B cell (primary cell): ENCODE measurements at regions not wholly inside any gene's neighbourhood (a gene's known extent, or its start where the extent isn't known, plus 50 kb on each side); places are given as distances from the start of the nearest gene placed in this dataset.

Experiments used
- ATAC-seq: fragments of 200-7000 bp; cut with Tn5 transposase; one replicate; pipeline ENCODE4 v1.10.0; 2021; ENCODE audit warnings: low read depth, mild to moderate bottlenecking, moderate number of reproducible peaks, moderate library complexity
- CTCF ChIA-PET: fragments of 350-600 bp; sonication (Branson Sonifier 250); formaldehyde crosslinking; loops from one replicate; lab custom pipeline; 2021; ENCODE audit warnings: antibody characterized with exemption, inconsistent platforms; lab: Charles Lee
- POLR2A ChIA-PET: fragments of 350-600 bp; sonication (Branson Sonifier 250); formaldehyde crosslinking; loops from one replicate; lab custom pipeline; 2021; ENCODE audit warnings: antibody characterized with exemption; lab: Charles Lee
- DNase-seq: peaks from one replicate; pipeline ENCODE4 v3.0.0; 2013
- H2AFZ ChIP-seq: 2 replicates; pipeline ENCODE4 v1.6.1; 2012; ENCODE audit warnings: mild to moderate bottlenecking, low read depth, low read length; ENCODE audit not compliant: insufficient read depth, poor library complexity, severe bottlenecking
- H3K27ac ChIP-seq, 2 donors: 1 replicate in 1 of 2; 2 replicates in 1 of 2; pipeline ENCODE4 v1.5.1; 2012 to 2013; ENCODE audit warnings: low read length in 2 of 2, mild to moderate bottlenecking in 2 of 2, moderate library complexity in 1 of 2
- H3K27me3 ChIP-seq, 4 experiments: fragments of 200-600 bp in 1 of 4; sonication (generic) in 1 of 4; replicated peaks in 1 of 4; 1 replicate in 2 of 4; 2 replicates in 2 of 4; pipeline versions ENCODE4 v1.6.1 to v1.7.0; 2013 to 2016; ENCODE audit warnings: low read length in 3 of 4, mild to moderate bottlenecking in 2 of 4, mixed read lengths in 1 of 4, moderate library complexity in 1 of 4; ENCODE audit not compliant: insufficient read depth in 4 of 4, control insufficient read depth in 3 of 4; ENCODE audit errors: control extremely low read depth in 1 of 4
- H3K36me3 ChIP-seq, 2 experiments: replicated peaks in 1 of 2; 1 replicate in 1 of 2; 2 replicates in 1 of 2; pipeline versions ENCODE4 v1.6.1 to v1.7.1; 2013; ENCODE audit warnings: low read length in 1 of 2; ENCODE audit not compliant: insufficient read depth in 2 of 2, control insufficient read depth in 1 of 2; ENCODE audit errors: control extremely low read depth in 1 of 2, extremely low read depth in 1 of 2
- H3K4me1 ChIP-seq, 2 donors: fragments of 200-600 bp in 1 of 2; sonication (generic) in 1 of 2; 1 replicate in 1 of 2; 2 replicates in 1 of 2; pipeline versions ENCODE4 v1.5.1 to v1.6.1; 2013 to 2017; ENCODE audit warnings: low read length in 2 of 2; ENCODE audit not compliant: control insufficient read depth in 2 of 2, insufficient read depth in 2 of 2
- H3K4me2 ChIP-seq: replicated peaks from 2 replicates; pipeline ENCODE3; 2012; ENCODE audit warnings: mild to moderate bottlenecking, low read depth, low read length; ENCODE audit not compliant: poor library complexity, severe bottlenecking
- H3K4me3 ChIP-seq, 5 experiments: fragments of 200-600 bp in 1 of 5; sonication (generic) in 1 of 5; 1 replicate in 3 of 5; 2 replicates in 2 of 5; pipeline versions ENCODE4 v1.5.1 to v1.7.0; 2011 to 2016; ENCODE audit warnings: low read length in 4 of 5, mild to moderate bottlenecking in 4 of 5, low read depth in 2 of 5, control low read depth in 1 of 5, moderate library complexity in 1 of 5; ENCODE audit not compliant: insufficient read depth in 1 of 5; ENCODE audit errors: control extremely low read depth in 1 of 5, extremely low read depth in 1 of 5
- H3K79me2 ChIP-seq: fragments of 200-600 bp; sonication (generic); one replicate; pipeline ENCODE4 v1.6.0; 2016; ENCODE audit warnings: low read length; ENCODE audit not compliant: control insufficient read depth, insufficient read depth
- H3K9ac ChIP-seq: fragments of 200-600 bp; sonication (generic); 2 replicates; pipeline ENCODE4 v1.6.1; 2017; ENCODE audit warnings: mild to moderate bottlenecking, low read length, moderate library complexity
- H3K9me3 ChIP-seq, 3 donors: one replicate each; pipeline versions ENCODE4 v1.6.1 to v1.7.1; 2013; ENCODE audit warnings: low read length in 2 of 3; ENCODE audit not compliant: control insufficient read depth in 2 of 3, insufficient read depth in 1 of 3; ENCODE audit errors: control extremely low read depth in 1 of 3
- H4K20me1 ChIP-seq: 2 replicates; pipeline ENCODE4 v1.6.0; 2012; ENCODE audit warnings: mild to moderate bottlenecking, low read length; ENCODE audit not compliant: insufficient read depth, control insufficient read depth, poor library complexity, severe bottlenecking
- H3K27ac Mint-ChIP-seq: one replicate; pipeline ENCODE4 v1.8.0; 2021; ENCODE audit warnings: mixed read lengths
- H3K27me3 Mint-ChIP-seq: one replicate; pipeline ENCODE4 v1.8.0; 2021; ENCODE audit warnings: mixed read lengths
- H3K4me1 Mint-ChIP-seq: one replicate; pipeline ENCODE4 v1.8.0; 2021; ENCODE audit warnings: mixed read lengths
- H3K4me3 Mint-ChIP-seq: one replicate; pipeline ENCODE4 v1.8.0; 2021; ENCODE audit warnings: mixed read lengths
- H3K9me3 Mint-ChIP-seq: one replicate; pipeline ENCODE4 v1.8.0; 2022; ENCODE audit warnings: mixed read lengths; ENCODE audit not compliant: insufficient read depth
- CTCF ChIP-seq: fragments of 200-600 bp; IDR thresholded peaks from one replicate; pipeline ENCODE4 v1.8.0; 2022; ENCODE audit warnings: antibody characterized with exemption, mild to moderate bottlenecking
- EZH2 ChIP-seq: IDR thresholded peaks from 2 replicates; pipeline ENCODE4 v1.6.1; 2012; ENCODE audit warnings: borderline replicate concordance, low read depth, mild to moderate bottlenecking, moderate library complexity, low read length; ENCODE audit not compliant: insufficient read depth, poor library complexity, severe bottlenecking
- WGBS: methylation state at CpG from one replicate; pipeline ENCODE4 v1.1.5; 2013; ENCODE audit warnings: missing lambda C conversion rate; ENCODE audit not compliant: insufficient coverage; 5-methylcytosine and 5-hydroxymethylcytosine counted together
- intact Hi-C: fragments of 100-400 bp; cut with micrococcal nuclease; formaldehyde crosslinking; loops from one replicate; pipeline ENCODE4 v1.10.0; 2022

- Histone ChIP-seq H3K4me3 (no peak overlapping the region), H4K20me1 (no peaks in the 10 kb centered on the region), H3K9me3 (no peaks in the 10 kb centered on the region), H3K4me1 (no peaks in the 10 kb centered on the region), H3K9ac (no peak overlapping the region), H3K27me3 (no peaks in the 10 kb centered on the region), H3K4me2 (no peak overlapping the region), H3K79me2 (no peaks in the 10 kb centered on the region), H3K36me3 (no peaks in the 10 kb centered on the region), H2AFZ (no peak overlapping the region), H3K27ac (no peak overlapping the region)
- no peak for TF ChIP-seq EZH2
- TF ChIP-seq CTCF, result no peak
- WGBS, result 50% methylated on average over 7 of the region's 9 CpGs
- CTCF ChIA-PET, result no interaction called here
- Mint-ChIP-seq H3K27ac (no peak overlapping the region), H3K4me3 (no peak overlapping the region), H3K9me3 (no peaks in the 10 kb centered on the region), H3K4me1 (no peaks in the 10 kb centered on the region), H3K27me3 (no peaks in the 10 kb centered on the region)
- intact Hi-C loops, result no loop called here
- ATAC-seq (no peak), DNase-seq (no peak)
- POLR2A ChIA-PET, result no interaction called here
Measured at GRCh38 chr9:26723486-26723885, 169.1 kb downstream of the CAAP1 start.

- Histone ChIP-seq H3K4me3 (no peak overlapping the region), H3K27me3 (no peaks in the 10 kb centered on the region), H3K4me2 (no peak overlapping the region), H3K27ac (no peak overlapping the region), H4K20me1 (no peaks in the 10 kb centered on the region), H3K79me2 (no peaks in the 10 kb centered on the region), H3K36me3 (no peaks in the 10 kb centered on the region), H2AFZ (no peak overlapping the region), H3K9me3 (no peaks in the 10 kb centered on the region), H3K9ac (no peak overlapping the region), H3K4me1 (no peaks in the 10 kb centered on the region)
- ATAC-seq (no peak), DNase-seq (no peak)
- no peaks in the 10 kb centered on the region for H3K9me3 Mint-ChIP-seq
- intact Hi-C loops, result no loop called here
- ChIA-PET CTCF (no interaction called here), POLR2A (no interaction called here)
- no peak overlapping the region for H3K4me3 Mint-ChIP-seq
- no peaks in the 10 kb centered on the region for H3K4me1 Mint-ChIP-seq
- no CpG with 5 or more reads among the region's 6 CpGs for WGBS
- H3K27ac Mint-ChIP-seq, result no peak overlapping the region
- H3K27me3 Mint-ChIP-seq, result no peaks in the 10 kb centered on the region
- no peak for TF ChIP-seq EZH2
- TF ChIP-seq CTCF, result no peak
Measured at GRCh38 chr9:26722755-26723154, 169.8 kb downstream of the CAAP1 start.
